Left lobe of liver (tissue), 2 donors: ENCODE measurements at regions not wholly inside any gene's neighbourhood (a gene's known extent, or its start where the extent isn't known, plus 50 kb on each side); places are given as distances from the start of the nearest gene placed in this dataset.

ENCODE experiments used
- ATAC-seq: fragments of 200-7000 bp; cut with Tn5 transposase; one replicate; pipeline ENCODE4 v1.9.1; 2020; ENCODE audit warnings: mild to moderate bottlenecking, moderate library complexity
- DNase-seq: peaks from one replicate; pipeline ENCODE4 v3.0.0-alpha.2; 2020; ENCODE audit warnings: low spot score
- donor health status: DM: no; HTN: no; CAD: no; lungs with moderate emphysema.
- donor health status: DM: no; HTN: yes; CAD: no.

- ATAC-seq (no peak), DNase-seq (no peak)
These were observed 476.1 kb downstream of the IPMK start for GRCh38 chr10:57791546-57791945.

- DNase-seq (no peak), ATAC-seq (peak; percentile 73)
These were observed 477.0 kb downstream of the IPMK start for GRCh38 chr10:57790703-57791102.

- DNase-seq (no peak), ATAC-seq (no peak)
These were observed 479.6 kb downstream of the IPMK start for GRCh38 chr10:57788117-57788516.

DNA sequence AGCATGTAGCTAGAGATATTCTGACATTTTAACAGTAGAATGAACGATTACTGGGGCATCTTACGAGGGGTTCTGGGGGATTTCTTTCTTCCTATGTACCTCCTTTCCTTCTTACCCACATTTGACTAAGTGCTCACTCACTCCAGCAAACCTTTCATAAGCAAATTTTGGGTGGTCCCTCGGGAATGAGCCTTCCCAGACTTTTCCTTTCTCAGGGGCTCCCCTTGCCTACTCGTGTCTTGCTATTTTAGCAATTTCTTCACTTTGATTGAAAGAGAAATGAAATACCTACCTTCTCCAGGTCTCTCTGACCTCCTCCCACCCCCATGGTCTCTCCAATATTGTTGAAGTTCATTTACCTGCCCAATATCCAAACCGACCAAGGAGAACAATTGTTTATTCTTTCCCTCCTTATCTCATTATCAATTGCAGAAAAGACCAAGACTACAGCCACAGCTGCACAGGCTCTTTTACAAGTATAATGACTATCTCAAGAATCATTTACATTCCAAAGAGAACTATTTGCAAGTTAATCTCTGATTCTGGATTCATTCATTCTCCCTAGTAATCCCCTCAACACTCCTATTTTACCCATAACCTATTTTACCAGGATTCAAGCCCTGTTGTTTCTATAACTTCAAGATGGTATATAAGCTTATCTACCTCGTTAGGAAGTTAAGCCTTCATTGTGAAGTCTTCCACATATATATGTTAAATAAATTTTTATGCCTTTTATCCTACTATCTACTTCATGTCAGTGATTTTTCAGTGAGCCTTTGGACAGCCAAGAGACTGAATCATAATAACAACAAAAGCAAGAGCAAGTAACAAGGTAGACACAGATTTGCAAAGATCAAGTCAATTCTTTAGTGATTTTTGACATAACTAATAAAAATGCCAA, 480.6 kb downstream of the IPMK start:
- DNase-seq (no peak), ATAC-seq (no peak)

GRCh38 chr10:57786331-57786730, 481.4 kb downstream of the IPMK start:
- DNase-seq: no peak
- no peak for ATAC-seq

DNA sequence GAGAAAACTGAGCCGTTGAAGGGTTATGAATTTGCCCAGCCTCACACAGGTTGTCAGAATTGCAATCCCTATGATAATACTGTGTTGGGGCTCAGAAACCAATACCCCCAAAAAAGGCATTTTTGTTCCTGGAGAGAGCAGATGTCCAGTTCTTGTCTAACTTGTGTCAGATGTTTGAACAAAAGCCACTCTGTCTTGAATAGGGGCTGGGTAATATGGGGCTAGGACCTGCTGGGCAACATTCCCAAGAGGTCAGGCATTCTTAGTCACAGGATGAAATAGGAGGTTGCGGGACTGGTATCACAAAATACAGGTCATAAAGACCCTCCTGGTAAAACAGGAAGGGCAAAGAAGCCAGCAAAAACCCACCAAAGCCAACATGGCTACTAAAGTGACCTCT, 482.1 kb downstream of the IPMK start:
- DNase-seq (no peak), ATAC-seq (no peak)

GRCh38 chr10:57785068-57785467, 482.6 kb downstream of the IPMK start:
- peak; percentile 85 for ATAC-seq

GRCh38 chr10:57776688-57777432, 490.8 kb downstream of the IPMK start:
- ATAC-seq (peak; percentile 92), DNase-seq (peak; percentile 66)

More at GRCh38 chr10:57785068-57785467, 482.6 kb downstream of the IPMK start:
- DNase-seq: no peak

DNA sequence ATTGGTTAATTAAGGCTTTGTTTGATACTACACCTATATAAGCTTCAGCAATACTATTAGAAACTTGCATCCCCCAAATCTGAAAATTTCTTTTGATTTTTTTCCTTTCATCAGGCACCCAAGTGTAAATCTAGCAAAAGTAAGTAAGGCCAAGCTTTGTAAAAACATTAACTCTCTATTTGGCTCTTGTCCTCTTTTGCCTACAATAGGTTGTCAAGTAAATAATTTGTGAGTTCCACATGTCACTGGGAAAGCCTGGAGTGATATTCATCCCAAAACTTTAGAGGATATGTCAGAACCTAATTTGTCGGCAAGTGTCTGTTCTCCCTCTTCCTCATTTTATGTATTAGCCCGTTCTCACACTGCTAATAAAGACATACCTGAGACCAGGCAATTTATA, 492.4 kb downstream of the IPMK start:
- peak; percentile 56 for ATAC-seq

DNA sequence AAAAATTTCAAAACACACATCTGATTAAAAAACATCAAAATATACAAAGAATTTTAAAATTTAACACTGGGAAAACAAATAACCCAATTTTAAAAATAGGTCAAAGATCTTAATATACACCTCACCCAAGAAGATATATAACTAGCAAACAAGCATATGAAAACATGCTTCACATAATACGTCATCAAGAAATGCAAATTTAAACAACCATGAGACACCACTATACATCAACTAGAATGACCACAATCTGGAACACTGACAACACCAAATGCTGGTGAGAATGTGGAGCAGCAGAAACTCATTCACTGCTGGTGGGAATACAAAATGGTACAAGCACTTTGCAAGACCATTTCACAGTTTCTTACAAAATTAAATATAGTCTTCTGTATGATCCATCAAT, 498.4 kb downstream of the IPMK start:
- ATAC-seq (no peak), DNase-seq (no peak)

More for the DNA sequence above, 492.4 kb downstream of the IPMK start:
- DNase-seq: no peak

GRCh38 chr10:57759777-57760176, 507.9 kb downstream of the IPMK start:
- ATAC-seq (no peak), DNase-seq (no peak)

DNA sequence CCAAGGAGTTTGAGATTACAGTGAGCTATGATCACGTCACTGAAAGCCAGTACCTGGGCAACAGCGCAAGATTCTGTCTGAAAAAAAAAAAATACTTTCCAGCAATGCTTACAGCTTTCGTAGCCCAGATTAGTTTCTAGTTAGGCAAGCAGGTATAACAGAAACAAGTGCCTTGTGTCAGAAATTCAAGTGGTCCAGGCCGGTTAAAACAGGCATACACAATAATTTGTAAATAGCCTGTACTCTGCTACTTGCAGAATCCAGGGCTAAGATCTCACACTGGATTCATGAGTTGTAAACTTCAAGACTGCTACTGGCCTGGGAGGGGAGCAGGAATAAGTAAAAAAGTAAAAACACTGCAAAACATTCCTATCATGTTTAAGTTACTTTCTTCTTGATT, 512.9 kb downstream of the IPMK start:
- ATAC-seq (no peak), DNase-seq (no peak)

DNA sequence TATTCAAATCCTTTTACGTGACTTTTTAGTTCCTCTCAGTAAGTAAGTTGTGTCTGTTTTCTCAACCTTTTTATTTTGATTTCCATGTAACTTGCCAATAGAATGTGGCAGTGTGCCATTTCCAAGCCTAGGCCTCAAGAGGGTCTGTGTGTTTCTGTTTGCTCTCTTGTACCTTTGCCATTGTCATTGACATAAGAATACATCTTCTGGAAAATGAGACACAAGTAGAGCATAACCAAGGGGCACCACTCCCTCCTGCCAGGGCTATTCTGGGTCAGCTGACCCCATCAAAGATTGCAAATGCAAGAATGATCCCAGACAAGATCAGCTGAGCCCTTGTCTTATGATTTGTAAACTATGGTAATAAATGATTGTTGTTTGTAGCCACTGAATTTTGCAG, 524.0 kb downstream of the IPMK start:
- DNase-seq (no peak), ATAC-seq (no peak)

DNA sequence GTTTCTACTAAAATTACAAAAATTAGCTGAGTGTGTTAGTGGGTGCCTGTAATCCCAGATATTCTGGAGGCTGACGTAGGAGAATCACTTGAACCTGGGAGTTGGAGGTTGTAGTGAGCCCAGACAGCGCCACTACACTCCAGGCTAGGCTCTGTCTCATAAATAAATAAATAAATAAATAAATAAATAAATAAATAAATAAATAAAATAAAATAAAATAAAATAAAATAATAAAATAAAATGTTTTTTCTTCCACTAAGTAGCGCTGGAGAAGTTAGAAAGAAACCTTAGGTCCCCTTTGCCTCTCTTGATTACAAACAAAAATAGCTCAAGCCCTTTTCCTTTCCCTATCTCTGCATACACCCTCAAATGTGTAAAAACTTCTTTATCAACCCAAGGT, 525.9 kb downstream of the IPMK start:
- no peak for DNase-seq
- no peak for ATAC-seq

GRCh38 chr10:57723305-57723704, 544.4 kb downstream of the IPMK start:
- ATAC-seq (no peak), DNase-seq (no peak)

DNA sequence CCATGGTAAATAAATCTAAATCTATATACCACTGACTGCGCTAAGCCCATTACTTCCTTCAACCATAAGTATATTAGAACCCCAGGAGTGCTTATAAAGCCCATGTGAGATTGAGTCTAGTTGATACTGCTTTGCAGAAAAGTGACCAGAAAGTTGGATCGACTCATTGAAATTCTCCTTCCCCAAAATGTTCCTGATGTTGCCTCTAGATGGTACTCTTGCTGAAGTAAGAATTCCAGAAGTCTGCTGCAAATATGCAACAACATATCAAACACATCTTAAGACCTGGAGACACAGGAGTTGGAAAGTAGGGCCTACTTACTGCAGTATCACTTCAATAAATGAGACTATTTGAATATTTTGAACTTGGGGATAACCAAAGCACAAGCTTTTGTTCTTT, 550.8 kb downstream of the IPMK start:
- ATAC-seq (peak; percentile 85), DNase-seq (no peak)

DNA sequence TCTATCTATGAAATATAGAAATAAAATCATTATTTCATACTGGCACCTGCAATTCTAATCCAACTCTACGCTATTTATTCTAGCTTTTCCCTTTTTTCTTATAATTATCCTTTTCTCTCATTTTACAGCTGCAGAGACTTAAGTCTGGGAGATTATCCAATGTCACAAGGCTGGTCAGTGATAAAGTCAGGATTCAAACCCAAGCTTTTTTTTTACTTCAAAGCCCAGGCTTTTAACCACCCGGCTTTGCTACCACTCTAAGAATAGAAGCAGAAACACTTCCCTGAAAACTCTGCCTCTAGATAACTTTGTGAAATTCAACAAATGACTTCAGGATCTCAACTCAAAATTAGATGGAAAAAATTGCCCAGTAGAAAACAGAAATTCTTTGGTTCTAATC, 552.5 kb downstream of the IPMK start:
- DNase-seq (no peak), ATAC-seq (no peak)

- ATAC-seq (no peak), DNase-seq (no peak)
These were observed 560.4 kb downstream of the IPMK start for GRCh38 chr10:57707300-57707658.

- DNase-seq (no peak), ATAC-seq (no peak)
These were observed 561.0 kb downstream of the IPMK start for GRCh38 chr10:57706576-57707299.

DNA sequence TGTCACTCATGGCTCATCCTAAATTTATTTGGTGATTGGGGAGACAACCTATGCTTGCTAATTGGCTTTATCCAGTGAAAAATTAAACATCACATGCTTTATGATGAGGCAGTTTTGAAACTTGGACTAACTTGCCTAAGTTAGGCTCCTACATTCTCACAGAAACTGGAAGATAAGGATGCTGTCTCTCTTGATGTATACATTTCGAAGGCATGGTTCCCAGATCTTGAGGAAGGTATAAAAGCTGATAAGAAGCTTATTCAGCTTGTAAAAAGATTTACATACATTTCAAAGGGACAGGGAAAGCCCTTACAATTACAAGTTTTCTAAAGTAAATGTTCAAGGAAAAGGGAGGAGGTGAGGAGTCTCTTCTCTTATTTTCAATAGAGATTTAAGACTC, 561.7 kb downstream of the IPMK start:
- DNase-seq: no peak
- no peak for ATAC-seq

DNA sequence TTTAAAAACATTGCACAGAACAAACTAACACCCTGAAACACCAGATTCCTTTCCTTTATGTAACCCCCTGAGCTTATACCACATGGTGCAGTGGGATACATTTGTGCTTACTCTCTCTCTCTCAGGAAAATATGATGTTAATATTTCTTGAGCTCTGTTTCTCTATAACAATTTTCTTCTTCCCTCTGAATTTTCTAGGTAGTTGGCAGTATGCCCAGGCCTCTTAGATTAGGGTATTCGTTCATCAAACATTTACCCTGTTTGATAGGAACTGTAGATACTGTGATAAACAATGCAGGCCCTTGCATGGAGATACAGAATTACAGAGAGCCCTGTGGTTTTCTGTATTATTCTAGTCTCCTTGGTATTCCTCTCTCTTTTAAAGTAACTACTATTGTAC, 567.8 kb downstream of the IPMK start:
- no peak for DNase-seq
- no peak for ATAC-seq

DNA sequence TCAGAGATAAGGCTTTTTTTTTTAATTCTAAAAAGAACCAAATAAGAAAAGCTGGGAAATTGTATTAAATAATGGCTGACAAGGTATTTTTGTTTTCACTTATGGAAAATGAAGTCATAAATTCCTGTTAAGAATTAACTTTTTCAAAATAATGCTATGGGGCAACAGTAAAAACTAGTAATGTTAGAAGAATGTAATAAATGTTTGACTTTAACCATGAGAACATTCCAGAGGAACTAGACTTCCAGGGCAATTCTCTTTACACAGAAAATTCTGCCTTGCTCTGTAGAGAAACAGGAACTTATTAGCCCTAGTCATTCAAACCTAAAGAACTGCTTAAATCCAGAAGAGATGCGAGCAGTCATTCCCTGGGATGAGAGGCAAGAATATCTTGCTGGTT, 571.1 kb downstream of the IPMK start:
- ATAC-seq (no peak), DNase-seq (no peak)
